IMR-90 (cell line): ENCODE measurements at regions not wholly inside any gene's neighbourhood (a gene's known extent, or its start where the extent isn't known, plus 50 kb on each side); places are given as distances from the start of the nearest gene placed in this dataset.

Source experiments
- ATAC-seq: fragments of 200-7000 bp; cut with Tn5 transposase; 2 replicates; pipeline ENCODE4 v1.9.1; 2020; ENCODE audit warnings: low read depth, mild to moderate bottlenecking, moderate library complexity
- BruUV-seq: library from RNA; stranded (reverse); fragments of 400-500 nt; replicated peaks from 2 replicates; lab custom pipeline; 2021; lab: Mats Ljungman, UMichigan
- CTCF ChIA-PET: fragments of 300-600 bp; formaldehyde crosslinking; extraction: SDS; loops from one replicate; lab custom pipeline; 2021; ENCODE audit warnings: antibody characterized with exemption; lab: Yijun Ruan, JAX
- POLR2A ChIA-PET: fragments of 300-600 bp; sonication (Branson Sonifier 250); formaldehyde crosslinking; loops from one replicate; lab custom pipeline; 2022; ENCODE audit warnings: antibody characterized with exemption; ENCODE audit not compliant: unreplicated experiment; lab: Charles Lee
- DNase-seq: peaks from one replicate; pipeline ENCODE4 v3.0.0; 2013
- H2AFZ ChIP-seq: replicated peaks from 2 replicates; pipeline ENCODE3; 2013; ENCODE audit warnings: low read length, mild to moderate bottlenecking; ENCODE audit not compliant: poor library complexity
- H2AK5ac ChIP-seq: 2 replicates; pipeline ENCODE4 v1.6.1; 2013; ENCODE audit warnings: low read depth, low read length, inconsistent platforms
- H2AK9ac ChIP-seq: replicated peaks from 2 replicates; pipeline ENCODE3; 2013; ENCODE audit warnings: mild to moderate bottlenecking, low read depth, low read length, moderate library complexity; ENCODE audit not compliant: poor library complexity
- H2BK120ac ChIP-seq: 2 replicates; pipeline ENCODE4 v1.6.1; 2013; ENCODE audit warnings: low read depth, low read length, inconsistent platforms
- H2BK15ac ChIP-seq: 3 replicates; pipeline ENCODE4 v1.6.1; 2013; ENCODE audit warnings: low read depth, low read length, inconsistent platforms
- H2BK20ac ChIP-seq: 2 replicates; pipeline ENCODE4 v1.6.1; 2013; ENCODE audit warnings: low read depth, mild to moderate bottlenecking, inconsistent platforms, low read length, moderate library complexity
- H2BK5ac ChIP-seq: 2 replicates; pipeline ENCODE4 v1.6.1; 2013; ENCODE audit warnings: mild to moderate bottlenecking, low read depth, low read length, inconsistent platforms; ENCODE audit not compliant: poor library complexity, severe bottlenecking
- H3K14ac ChIP-seq: replicated peaks from 2 replicates; pipeline ENCODE4 v1.6.1; 2013; ENCODE audit warnings: low read depth, low read length, inconsistent platforms
- H3K18ac ChIP-seq: 2 replicates; pipeline ENCODE4 v1.6.1; 2013; ENCODE audit warnings: low read depth, low read length, control low read depth
- H3K23ac ChIP-seq: 2 replicates; pipeline ENCODE4 v1.6.1; 2013; ENCODE audit warnings: low read depth, low read length, inconsistent platforms
- H3K27ac ChIP-seq: 2 replicates; pipeline ENCODE4 v1.5.1; 2013; ENCODE audit warnings: mild to moderate bottlenecking, control low read depth, low read length; ENCODE audit not compliant: insufficient read depth
- H3K27me3 ChIP-seq: 2 replicates; pipeline ENCODE4 v1.6.1; 2013; ENCODE audit warnings: low read length; ENCODE audit not compliant: control insufficient read depth, insufficient read depth
- H3K36me3 ChIP-seq: 2 replicates; pipeline ENCODE4 v1.6.1; 2013; ENCODE audit warnings: low read length, mixed read lengths; ENCODE audit not compliant: control insufficient read depth, insufficient read depth
- H3K4ac ChIP-seq: 2 replicates; pipeline ENCODE4 v1.6.1; 2013; ENCODE audit warnings: low read depth, low read length, inconsistent platforms
- H3K4me1 ChIP-seq: 2 replicates; pipeline ENCODE4 v1.6.1; 2013; ENCODE audit warnings: low read length, mixed read lengths; ENCODE audit not compliant: control insufficient read depth, insufficient read depth
- H3K4me2 ChIP-seq: 2 replicates; pipeline ENCODE4 v1.6.1; 2013; ENCODE audit warnings: low read depth, mild to moderate bottlenecking, control low read depth, low read length, moderate library complexity
- H3K4me3 ChIP-seq: 2 replicates; pipeline ENCODE4 v1.5.1; 2013; ENCODE audit warnings: low read depth, mild to moderate bottlenecking, control low read depth, low read length, moderate library complexity; ENCODE audit not compliant: insufficient read depth
- H3K56ac ChIP-seq: 2 replicates; pipeline ENCODE4 v1.6.1; 2013; ENCODE audit warnings: low read length, inconsistent platforms; ENCODE audit not compliant: insufficient read depth; ENCODE audit errors: extremely low read depth
- H3K79me1 ChIP-seq, 2 experiments: 2 replicates each; pipeline ENCODE4 v1.6.1; 2013; ENCODE audit warnings: low read length in 2 of 2, inconsistent platforms in 1 of 2, low read depth in 1 of 2
- H3K9ac ChIP-seq: 2 replicates; pipeline ENCODE4 v1.6.1; 2013; ENCODE audit warnings: low read depth, low read length, control low read depth
- H3K9me1 ChIP-seq: 2 replicates; pipeline ENCODE4 v1.6.1; 2013; ENCODE audit warnings: low read length, inconsistent platforms; ENCODE audit not compliant: insufficient read depth
- H3K9me3 ChIP-seq: 2 replicates; pipeline ENCODE4 v1.6.1; 2013; ENCODE audit warnings: low read length; ENCODE audit not compliant: control insufficient read depth, insufficient read depth
- H4K20me1 ChIP-seq: 2 replicates; pipeline ENCODE4 v1.6.1; 2013; ENCODE audit warnings: low read length, inconsistent platforms; ENCODE audit not compliant: insufficient read depth
- H4K5ac ChIP-seq: 2 replicates; pipeline ENCODE4 v1.6.1; 2013; ENCODE audit warnings: mild to moderate bottlenecking, low read depth, low read length, control low read depth
- H4K8ac ChIP-seq, 2 experiments: 2 replicates each; pipeline ENCODE4 v1.6.1; 2013; ENCODE audit warnings: low read depth in 2 of 2, low read length in 2 of 2, control low read depth in 1 of 2, inconsistent platforms in 1 of 2
- H4K91ac ChIP-seq: 2 replicates; pipeline ENCODE4 v1.6.1; 2013; ENCODE audit warnings: low read depth, low read length, inconsistent platforms; ENCODE audit not compliant: insufficient read depth
- MXI1 ChIP-seq: IDR thresholded peaks from 2 replicates; pipeline ENCODE4 v1.6.1; 2012; ENCODE audit warnings: low read depth, mild to moderate bottlenecking, low read length, moderate library complexity, borderline replicate concordance
- WGBS, 2 experiments: methylation state at CpG; one replicate each; pipeline versions ENCODE4 v1.1.5 to v1.1.7; 2013; ENCODE audit warnings: missing lambda C conversion rate in 2 of 2; ENCODE audit not compliant: insufficient read length in 1 of 2; ENCODE audit errors: extremely low coverage in 2 of 2; 5-methylcytosine and 5-hydroxymethylcytosine counted together
- dilution Hi-C: fragments of 300-500 bp; cut with HindIII; formaldehyde crosslinking; loops from one replicate; pipeline ENCODE4 v1.14.3; 2018; ENCODE audit warnings: low sequenced_read_pairs; ENCODE audit not compliant: unreplicated experiment
- in situ Hi-C: fragments of 300-500 bp; cut with MboI; formaldehyde crosslinking; loops from 3 replicates; pipeline ENCODE4 v1.14.3; 2019; ENCODE audit warnings: low sequenced_read_pairs, inconsistent platforms, mixed read lengths
- intact Hi-C: fragments of 100-400 bp; cut with micrococcal nuclease; formaldehyde crosslinking; loops from 2 replicates; pipeline ENCODE4 v1.10.0; 2022

DNA sequence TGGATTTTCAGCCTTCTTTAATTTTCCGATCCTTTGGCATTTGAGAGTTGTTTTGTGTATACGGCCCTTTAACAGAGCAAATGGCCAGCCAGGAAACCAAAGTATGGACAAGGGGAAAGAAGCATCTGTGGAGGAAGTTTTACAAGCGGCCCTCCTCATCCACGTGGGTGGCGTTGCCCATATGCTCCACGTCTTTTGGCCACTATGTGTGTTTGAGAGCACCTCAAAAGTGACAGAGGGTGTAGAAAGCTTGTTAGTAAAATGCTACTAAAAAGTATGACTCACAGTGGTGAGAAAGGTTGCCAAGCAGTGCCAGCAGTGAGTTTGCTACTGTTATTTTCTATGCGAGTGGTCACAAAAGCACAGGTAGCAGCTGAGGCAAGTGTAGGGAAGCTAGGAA, 451.8 kb upstream of the NPAP1 start:
- CTCF ChIA-PET = no interaction called here
- DNase-seq = no peak

More for the DNA sequence above, 451.8 kb upstream of the NPAP1 start:
- H3K36me3 ChIP-seq = no peaks in the 10 kb centered on the region
- no peak overlapping the region for H3K4me3 ChIP-seq
- H3K23ac ChIP-seq = no peak overlapping the region
- POLR2A ChIA-PET = no interaction called here
- H3K9me3 ChIP-seq = peaks cover 5% of the 10 kb centered on the region
- no peak overlapping the region for H3K18ac ChIP-seq
- H3K4me2 ChIP-seq = no peak overlapping the region
- H4K8ac ChIP-seq = no peak overlapping the region
- no peaks in the 10 kb centered on the region for H3K9me1 ChIP-seq
- H2BK5ac ChIP-seq = no peak overlapping the region
- H2AK9ac ChIP-seq = no peak overlapping the region
- dilution Hi-C loops (no loop called here), intact Hi-C loops (no loop called here), in situ Hi-C loops (no loop called here)
- H2AK5ac ChIP-seq = no peak overlapping the region
- H4K20me1 ChIP-seq = no peaks in the 10 kb centered on the region
- H3K27ac ChIP-seq = no peak overlapping the region
- no peak for TF ChIP-seq MXI1
- no peak overlapping the region for H2AFZ ChIP-seq
- no peak overlapping the region for H3K56ac ChIP-seq
- H2BK120ac ChIP-seq = no peak overlapping the region
- H2BK15ac ChIP-seq = no peak overlapping the region
- WGBS, 2 experiments = 100% methylated on average over 1 of the region's 7 CpGs; no CpG with 5 or more reads in 1 of the 2 experiments
- H3K4ac ChIP-seq = no peak overlapping the region
- no peak overlapping the region for H4K5ac ChIP-seq
- no peaks in the 10 kb centered on the region for H3K27me3 ChIP-seq
- no peak overlapping the region for H3K9ac ChIP-seq
- H2BK20ac ChIP-seq = no peak overlapping the region
- no TSS peak for BruUV-seq
- H3K4me1 ChIP-seq = no peaks in the 10 kb centered on the region
- no peaks in the 10 kb centered on the region for H3K79me1 ChIP-seq
- no peak for ATAC-seq
- H3K14ac ChIP-seq = no peak overlapping the region
- H4K91ac ChIP-seq = no peak overlapping the region
